Stimulated activated naive CD4-positive, alpha-beta T cell (primary cell): ENCODE measurements at regions not wholly inside any gene's neighbourhood (a gene's known extent, or its start where the extent isn't known, plus 50 kb on each side); places are given as distances from the start of the nearest gene placed in this dataset.
"Not testable (repeated sequence)": the region's sequence is repeated elsewhere in the genome, so short reads cannot be mapped to it uniquely, and the experiment has no call there.

ENCODE experiments used
- DNase-seq, 6 experiments: peaks; one replicate each; lab custom pipeline; 2025; lab: John Stamatoyannopoulos, UW

GRCh38 chr2:193326296-193326695 lies 1131.6 kb upstream of the TMEFF2 start:
- DNase-seq, result no peak

- no peak for DNase-seq
Measured at GRCh38 chr2:193315428-193316091, 1120.8 kb upstream of the TMEFF2 start.

- DNase-seq, result no peak
Measured at GRCh38 chr2:193303464-193303863, 1108.7 kb upstream of the TMEFF2 start.

GRCh38 chr2:193294371-193294770 lies 1099.6 kb upstream of the TMEFF2 start:
- DNase-seq, result no peak

GRCh38 chr2:193279361-193279760 lies 1084.6 kb upstream of the TMEFF2 start:
- DNase-seq, result no peak

GRCh38 chr2:193276988-193277387 lies 1082.3 kb upstream of the TMEFF2 start:
- no peak for DNase-seq

- no peak for DNase-seq
Measured at GRCh38 chr2:193276560-193276959, 1081.8 kb upstream of the TMEFF2 start.

- DNase-seq, result no peak
Measured at GRCh38 chr2:193276069-193276468, 1081.3 kb upstream of the TMEFF2 start.

GRCh38 chr2:193272011-193272410 lies 1077.3 kb upstream of the TMEFF2 start:
- no peak for DNase-seq

GRCh38 chr2:193270816-193271215 lies 1076.1 kb upstream of the TMEFF2 start:
- no peak for DNase-seq

- no peak for DNase-seq
Measured at GRCh38 chr2:193267496-193268002, 1072.8 kb upstream of the TMEFF2 start.

- DNase-seq, result no peak
Measured at GRCh38 chr2:193253014-193253530, 1058.3 kb upstream of the TMEFF2 start.

- DNase-seq, result no peak
Measured at GRCh38 chr2:193251909-193252308, 1057.2 kb upstream of the TMEFF2 start.

- no peak for DNase-seq
Measured at GRCh38 chr2:193250389-193250788, 1055.7 kb upstream of the TMEFF2 start.

GRCh38 chr2:193240752-193241151 lies 1046.0 kb upstream of the TMEFF2 start:
- DNase-seq, result no peak

GRCh38 chr2:193231634-193232033 lies 1036.9 kb upstream of the TMEFF2 start:
- no peak for DNase-seq

GRCh38 chr2:193228276-193228675 lies 1033.5 kb upstream of the TMEFF2 start:
- DNase-seq, result no peak

- no peak for DNase-seq
Measured at GRCh38 chr2:193222454-193222853, 1027.7 kb upstream of the TMEFF2 start.

- no peak for DNase-seq
Measured at GRCh38 chr2:193219413-193219812, 1024.7 kb upstream of the TMEFF2 start.

GRCh38 chr2:193201583-193201982 lies 1006.9 kb upstream of the TMEFF2 start:
- no peak for DNase-seq

GRCh38 chr2:193199322-193199721 lies 1004.6 kb upstream of the TMEFF2 start:
- no peak for DNase-seq

GRCh38 chr2:193187816-193188215 lies 993.1 kb upstream of the TMEFF2 start:
- no peak for DNase-seq

GRCh38 chr2:193170981-193171380 lies 976.2 kb upstream of the TMEFF2 start:
- not testable (repeated sequence) for DNase-seq

- DNase-seq, result no peak
Measured at GRCh38 chr2:193156480-193156879, 961.7 kb upstream of the TMEFF2 start.
